IMR-90 (cell line): ENCODE measurements at regions not wholly inside any gene's neighbourhood (a gene's known extent, or its start where the extent isn't known, plus 50 kb on each side); places are given as distances from the start of the nearest gene placed in this dataset.

ENCODE experiments used
- ATAC-seq: fragments of 200-7000 bp; cut with Tn5 transposase; 2 replicates; pipeline ENCODE4 v1.9.1; 2020; ENCODE audit warnings: low read depth, mild to moderate bottlenecking, moderate library complexity
- BruUV-seq: library from RNA; stranded (reverse); fragments of 400-500 nt; replicated peaks from 2 replicates; lab custom pipeline; 2021; lab: Mats Ljungman, UMichigan
- CTCF ChIA-PET: fragments of 300-600 bp; formaldehyde crosslinking; extraction: SDS; loops from one replicate; lab custom pipeline; 2021; ENCODE audit warnings: antibody characterized with exemption; lab: Yijun Ruan, JAX
- POLR2A ChIA-PET: fragments of 300-600 bp; sonication (Branson Sonifier 250); formaldehyde crosslinking; loops from one replicate; lab custom pipeline; 2022; ENCODE audit warnings: antibody characterized with exemption; ENCODE audit not compliant: unreplicated experiment; lab: Charles Lee
- DNase-seq: peaks from one replicate; pipeline ENCODE4 v3.0.0; 2013
- H2AFZ ChIP-seq: replicated peaks from 2 replicates; pipeline ENCODE3; 2013; ENCODE audit warnings: low read length, mild to moderate bottlenecking; ENCODE audit not compliant: poor library complexity
- H2AK5ac ChIP-seq: 2 replicates; pipeline ENCODE4 v1.6.1; 2013; ENCODE audit warnings: low read depth, low read length, inconsistent platforms
- H2AK9ac ChIP-seq: replicated peaks from 2 replicates; pipeline ENCODE3; 2013; ENCODE audit warnings: mild to moderate bottlenecking, low read depth, low read length, moderate library complexity; ENCODE audit not compliant: poor library complexity
- H2BK120ac ChIP-seq: 2 replicates; pipeline ENCODE4 v1.6.1; 2013; ENCODE audit warnings: low read depth, low read length, inconsistent platforms
- H2BK15ac ChIP-seq: 3 replicates; pipeline ENCODE4 v1.6.1; 2013; ENCODE audit warnings: low read depth, low read length, inconsistent platforms
- H2BK20ac ChIP-seq: 2 replicates; pipeline ENCODE4 v1.6.1; 2013; ENCODE audit warnings: low read depth, mild to moderate bottlenecking, inconsistent platforms, low read length, moderate library complexity
- H2BK5ac ChIP-seq: 2 replicates; pipeline ENCODE4 v1.6.1; 2013; ENCODE audit warnings: mild to moderate bottlenecking, low read depth, low read length, inconsistent platforms; ENCODE audit not compliant: poor library complexity, severe bottlenecking
- H3K14ac ChIP-seq: replicated peaks from 2 replicates; pipeline ENCODE4 v1.6.1; 2013; ENCODE audit warnings: low read depth, low read length, inconsistent platforms
- H3K18ac ChIP-seq: 2 replicates; pipeline ENCODE4 v1.6.1; 2013; ENCODE audit warnings: low read depth, low read length, control low read depth
- H3K23ac ChIP-seq: 2 replicates; pipeline ENCODE4 v1.6.1; 2013; ENCODE audit warnings: low read depth, low read length, inconsistent platforms
- H3K27ac ChIP-seq: 2 replicates; pipeline ENCODE4 v1.5.1; 2013; ENCODE audit warnings: mild to moderate bottlenecking, control low read depth, low read length; ENCODE audit not compliant: insufficient read depth
- H3K27me3 ChIP-seq: 2 replicates; pipeline ENCODE4 v1.6.1; 2013; ENCODE audit warnings: low read length; ENCODE audit not compliant: control insufficient read depth, insufficient read depth
- H3K36me3 ChIP-seq: 2 replicates; pipeline ENCODE4 v1.6.1; 2013; ENCODE audit warnings: low read length, mixed read lengths; ENCODE audit not compliant: control insufficient read depth, insufficient read depth
- H3K4ac ChIP-seq: 2 replicates; pipeline ENCODE4 v1.6.1; 2013; ENCODE audit warnings: low read depth, low read length, inconsistent platforms
- H3K4me1 ChIP-seq: 2 replicates; pipeline ENCODE4 v1.6.1; 2013; ENCODE audit warnings: low read length, mixed read lengths; ENCODE audit not compliant: control insufficient read depth, insufficient read depth
- H3K4me2 ChIP-seq: 2 replicates; pipeline ENCODE4 v1.6.1; 2013; ENCODE audit warnings: low read depth, mild to moderate bottlenecking, control low read depth, low read length, moderate library complexity
- H3K4me3 ChIP-seq: 2 replicates; pipeline ENCODE4 v1.5.1; 2013; ENCODE audit warnings: low read depth, mild to moderate bottlenecking, control low read depth, low read length, moderate library complexity; ENCODE audit not compliant: insufficient read depth
- H3K56ac ChIP-seq: 2 replicates; pipeline ENCODE4 v1.6.1; 2013; ENCODE audit warnings: low read length, inconsistent platforms; ENCODE audit not compliant: insufficient read depth; ENCODE audit errors: extremely low read depth
- H3K79me1 ChIP-seq, 2 experiments: 2 replicates each; pipeline ENCODE4 v1.6.1; 2013; ENCODE audit warnings: low read length in 2 of 2, inconsistent platforms in 1 of 2, low read depth in 1 of 2
- H3K9ac ChIP-seq: 2 replicates; pipeline ENCODE4 v1.6.1; 2013; ENCODE audit warnings: low read depth, low read length, control low read depth
- H3K9me1 ChIP-seq: 2 replicates; pipeline ENCODE4 v1.6.1; 2013; ENCODE audit warnings: low read length, inconsistent platforms; ENCODE audit not compliant: insufficient read depth
- H3K9me3 ChIP-seq: 2 replicates; pipeline ENCODE4 v1.6.1; 2013; ENCODE audit warnings: low read length; ENCODE audit not compliant: control insufficient read depth, insufficient read depth
- H4K20me1 ChIP-seq: 2 replicates; pipeline ENCODE4 v1.6.1; 2013; ENCODE audit warnings: low read length, inconsistent platforms; ENCODE audit not compliant: insufficient read depth
- H4K5ac ChIP-seq: 2 replicates; pipeline ENCODE4 v1.6.1; 2013; ENCODE audit warnings: mild to moderate bottlenecking, low read depth, low read length, control low read depth
- H4K8ac ChIP-seq, 2 experiments: 2 replicates each; pipeline ENCODE4 v1.6.1; 2013; ENCODE audit warnings: low read depth in 2 of 2, low read length in 2 of 2, control low read depth in 1 of 2, inconsistent platforms in 1 of 2
- H4K91ac ChIP-seq: 2 replicates; pipeline ENCODE4 v1.6.1; 2013; ENCODE audit warnings: low read depth, low read length, inconsistent platforms; ENCODE audit not compliant: insufficient read depth
- CEBPB ChIP-seq: IDR thresholded peaks from 2 replicates; pipeline ENCODE4 v1.6.1; 2012; ENCODE audit warnings: low read depth, low read length, improper control_type of control experiment
- CHD1 ChIP-seq: IDR thresholded peaks from 2 replicates; pipeline ENCODE4 v1.6.1; 2012; ENCODE audit warnings: low read depth, low read length, improper control_type of control experiment
- POLR2A ChIP-seq: IDR thresholded peaks from 2 replicates; pipeline ENCODE4 v1.6.1; 2012; ENCODE audit warnings: mild to moderate bottlenecking, low read depth, low read length
- WGBS, 2 experiments: methylation state at CpG; one replicate each; pipeline versions ENCODE4 v1.1.5 to v1.1.7; 2013; ENCODE audit warnings: missing lambda C conversion rate in 2 of 2; ENCODE audit not compliant: insufficient read length in 1 of 2; ENCODE audit errors: extremely low coverage in 2 of 2; 5-methylcytosine and 5-hydroxymethylcytosine counted together
- dilution Hi-C: fragments of 300-500 bp; cut with HindIII; formaldehyde crosslinking; loops from one replicate; pipeline ENCODE4 v1.14.3; 2018; ENCODE audit warnings: low sequenced_read_pairs; ENCODE audit not compliant: unreplicated experiment
- in situ Hi-C: fragments of 300-500 bp; cut with MboI; formaldehyde crosslinking; loops from 3 replicates; pipeline ENCODE4 v1.14.3; 2019; ENCODE audit warnings: low sequenced_read_pairs, inconsistent platforms, mixed read lengths
- intact Hi-C: fragments of 100-400 bp; cut with micrococcal nuclease; formaldehyde crosslinking; loops from 2 replicates; pipeline ENCODE4 v1.10.0; 2022
- TF ChIP-seq, protein P1 (sequence below): fragments of 150-350 bp; IDR thresholded peaks from 2 replicates; pipeline ENCODE4 v1.6.1; 2016; ENCODE audit warnings: low read depth, mild to moderate bottlenecking, low read length, moderate library complexity, borderline replicate concordance
- TF ChIP-seq, protein P2 (sequence below): conservative IDR thresholded peaks from 2 replicates; pipeline ENCODE4 v1.5.1; 2012; ENCODE audit warnings: mild to moderate bottlenecking, low read depth, low read length, improper control_type of control experiment

DNA sequence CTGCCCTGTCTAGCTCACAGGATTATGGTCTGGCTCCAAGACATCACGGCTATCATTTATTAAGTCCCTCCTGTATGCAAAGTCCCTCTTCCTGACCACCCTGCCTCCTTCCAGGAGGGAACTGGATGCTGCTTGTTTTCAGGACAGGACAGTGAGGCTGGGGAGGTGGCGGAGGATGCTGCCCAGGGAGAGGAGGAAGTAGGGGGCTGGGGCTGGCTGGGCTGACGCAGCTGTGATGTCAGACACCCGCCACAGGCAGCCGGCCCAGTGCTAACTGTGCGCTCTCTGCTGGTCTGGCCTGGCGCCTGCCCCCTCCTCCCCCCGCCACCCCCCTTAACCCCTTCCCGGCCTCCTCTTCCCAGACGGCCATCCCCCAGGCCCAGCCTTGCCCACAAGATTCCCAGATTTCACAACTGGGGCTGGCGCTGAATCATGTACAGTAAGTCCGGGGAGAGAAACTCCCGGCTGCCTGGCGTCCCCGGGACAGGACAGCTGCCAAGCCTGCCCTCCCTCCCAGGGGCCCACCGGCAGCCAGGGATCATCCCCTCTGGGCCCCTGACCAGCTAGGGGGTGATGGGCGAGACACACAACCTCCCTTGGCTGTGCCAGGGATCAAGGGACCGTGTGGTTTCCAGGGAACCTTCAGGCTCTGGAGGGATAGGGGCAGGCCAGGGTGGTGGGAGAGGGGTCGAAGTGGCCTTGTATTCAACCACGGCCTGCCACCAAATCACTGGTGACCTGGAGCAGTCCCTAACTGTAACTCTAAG, 118.1 kb downstream of the CEBPB start (continued):
- TF ChIP-seq, protein P1, sequence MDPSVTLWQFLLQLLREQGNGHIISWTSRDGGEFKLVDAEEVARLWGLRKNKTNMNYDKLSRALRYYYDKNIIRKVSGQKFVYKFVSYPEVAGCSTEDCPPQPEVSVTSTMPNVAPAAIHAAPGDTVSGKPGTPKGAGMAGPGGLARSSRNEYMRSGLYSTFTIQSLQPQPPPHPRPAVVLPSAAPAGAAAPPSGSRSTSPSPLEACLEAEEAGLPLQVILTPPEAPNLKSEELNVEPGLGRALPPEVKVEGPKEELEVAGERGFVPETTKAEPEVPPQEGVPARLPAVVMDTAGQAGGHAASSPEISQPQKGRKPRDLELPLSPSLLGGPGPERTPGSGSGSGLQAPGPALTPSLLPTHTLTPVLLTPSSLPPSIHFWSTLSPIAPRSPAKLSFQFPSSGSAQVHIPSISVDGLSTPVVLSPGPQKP, result no peak
- TF ChIP-seq CEBPB, result peak; percentile 98

GRCh38 chr20:50309280-50309763, 118.7 kb downstream of the CEBPB start:
- peak overlapping the region; percentile 100 for H3K23ac ChIP-seq
- peak overlapping the region; percentile 5; the same call in 1 of the 2 replicates for H3K4me3 ChIP-seq
- DNase-seq, result peak; percentile 92
- peak overlapping the region; percentile 100 for H3K4ac ChIP-seq
- POLR2A ChIA-PET, result no interaction called here
- H3K4me2 ChIP-seq, result peak overlapping the region; percentile 80
- H4K20me1 ChIP-seq, result no peaks in the 10 kb centered on the region
- peak overlapping the region; percentile 100 for H2BK120ac ChIP-seq
- TF ChIP-seq, protein P2, sequence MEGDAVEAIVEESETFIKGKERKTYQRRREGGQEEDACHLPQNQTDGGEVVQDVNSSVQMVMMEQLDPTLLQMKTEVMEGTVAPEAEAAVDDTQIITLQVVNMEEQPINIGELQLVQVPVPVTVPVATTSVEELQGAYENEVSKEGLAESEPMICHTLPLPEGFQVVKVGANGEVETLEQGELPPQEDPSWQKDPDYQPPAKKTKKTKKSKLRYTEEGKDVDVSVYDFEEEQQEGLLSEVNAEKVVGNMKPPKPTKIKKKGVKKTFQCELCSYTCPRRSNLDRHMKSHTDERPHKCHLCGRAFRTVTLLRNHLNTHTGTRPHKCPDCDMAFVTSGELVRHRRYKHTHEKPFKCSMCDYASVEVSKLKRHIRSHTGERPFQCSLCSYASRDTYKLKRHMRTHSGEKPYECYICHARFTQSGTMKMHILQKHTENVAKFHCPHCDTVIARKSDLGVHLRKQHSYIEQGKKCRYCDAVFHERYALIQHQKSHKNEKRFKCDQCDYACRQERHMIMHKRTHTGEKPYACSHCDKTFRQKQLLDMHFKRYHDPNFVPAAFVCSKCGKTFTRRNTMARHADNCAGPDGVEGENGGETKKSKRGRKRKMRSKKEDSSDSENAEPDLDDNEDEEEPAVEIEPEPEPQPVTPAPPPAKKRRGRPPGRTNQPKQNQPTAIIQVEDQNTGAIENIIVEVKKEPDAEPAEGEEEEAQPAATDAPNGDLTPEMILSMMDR, result no peak
- TF ChIP-seq CHD1, result 0 out of 2 replicates have a peak, but pooled peaks have one; percentile 9
- TF ChIP-seq POLR2A, result peak; percentile 50; the same call in 1 of the 2 replicates
- dilution Hi-C loops (no loop called here), in situ Hi-C loops (loop anchor here (5.0 kb wide), 1 partner anchor 117 kb away; the partner anchor contains the start of gene CEBPB), intact Hi-C loops (loop anchor here (5.0 kb wide), 2 partner anchors 73 to 153 kb away; no protein-coding TSS in a partner anchor)
- peak; percentile 6 for ATAC-seq
- peak overlapping the region; percentile 98 for H3K27ac ChIP-seq
- peak overlapping the region; percentile 97 for H2BK20ac ChIP-seq
- H3K4me1 ChIP-seq, result peaks cover 55% of the 10 kb centered on the region
- peak overlapping the region; percentile 97 for H2BK15ac ChIP-seq
- peak overlapping the region; percentile 99 for H2AK5ac ChIP-seq
- 40% methylated on average over 1 of the region's 11 CpGs; no CpG with 5 or more reads in 1 of the 2 experiments for WGBS, 2 experiments
- peak overlapping the region; percentile 96 for H3K18ac ChIP-seq
- CTCF ChIA-PET, result no interaction called here
- H3K36me3 ChIP-seq, result no peaks in the 10 kb centered on the region
- H2BK5ac ChIP-seq, result peak overlapping the region; percentile 99
- no peaks in the 10 kb centered on the region for H3K9me3 ChIP-seq
- peak overlapping the region; percentile 91 for H2AFZ ChIP-seq
- H3K56ac ChIP-seq, result peak overlapping the region; percentile 78
- H4K8ac ChIP-seq, result peak overlapping the region; percentile 72 to 96
- peak overlapping the region; percentile 96 for H4K5ac ChIP-seq
- H3K27me3 ChIP-seq, result no peaks in the 10 kb centered on the region
- peaks cover 0 to 68% of the 10 kb centered on the region in 2 experiments; a peak in 2 of 4 replicates for H3K79me1 ChIP-seq
- no TSS peak for BruUV-seq
- H3K14ac ChIP-seq, result peak overlapping the region; percentile 99
- peak overlapping the region; percentile 68 for H3K9ac ChIP-seq
- peak overlapping the region; percentile 98 for H4K91ac ChIP-seq
- H2AK9ac ChIP-seq, result peak overlapping the region; percentile 99
- H3K9me1 ChIP-seq, result peaks cover 57% of the 10 kb centered on the region
